Panc1 (cell line): ENCODE measurements at regions not wholly inside any gene's neighbourhood (a gene's known extent, or its start where the extent isn't known, plus 50 kb on each side); places are given as distances from the start of the nearest gene placed in this dataset.

Experiments used
- ATAC-seq: fragments of 200-7000 bp; cut with Tn5 transposase; 2 replicates; pipeline ENCODE4 v1.9.1; 2020; ENCODE audit warnings: mild to moderate bottlenecking, moderate library complexity
- BruUV-seq: library from RNA; stranded (reverse); fragments of 400-500 nt; replicated peaks from 2 replicates; lab custom pipeline; 2021; lab: Mats Ljungman, UMichigan
- CTCF ChIA-PET: fragments of 300-600 bp; sonication (Branson Sonifier 250); formaldehyde crosslinking; loops from one replicate; lab custom pipeline; 2022; ENCODE audit warnings: antibody characterized with exemption; lab: Charles Lee
- POLR2A ChIA-PET: fragments of 300-600 bp; sonication (Branson Sonifier 250); formaldehyde crosslinking; loops from one replicate; lab custom pipeline; 2022; ENCODE audit warnings: antibody characterized with exemption; lab: Charles Lee
- DNase-seq: peaks from one replicate; pipeline ENCODE4 v3.0.0-alpha.2; 2010; ENCODE audit warnings: low read depth, low spot score
- H3K27ac ChIP-seq: 2 replicates; pipeline ENCODE4 v1.5.1; 2011; ENCODE audit warnings: mild to moderate bottlenecking, low read length, inconsistent platforms
- H3K27me3 ChIP-seq: fragments of 200-500 bp; sonication (Bioruptor generic); 2 replicates; pipeline ENCODE4 v1.6.0; 2014; ENCODE audit warnings: low read length, inconsistent platforms; ENCODE audit not compliant: control insufficient read depth, insufficient read depth
- H3K36me3 ChIP-seq: fragments of 200-500 bp; sonication (Bioruptor generic); 2 replicates; pipeline ENCODE4 v1.5.1; 2014; ENCODE audit warnings: inconsistent platforms, mild to moderate bottlenecking, low read length, moderate library complexity; ENCODE audit not compliant: control insufficient read depth, insufficient read depth
- H3K4me1 ChIP-seq: 2 replicates; pipeline ENCODE4 v1.5.1; 2011; ENCODE audit warnings: inconsistent platforms, mild to moderate bottlenecking, low read length, moderate library complexity; ENCODE audit not compliant: control insufficient read depth, insufficient read depth
- H3K4me3 ChIP-seq, 2 experiments: 2 replicates each; pipeline ENCODE4 v1.5.1; 2011 to 2012; ENCODE audit warnings: low read depth in 2 of 2, low read length in 2 of 2, mild to moderate bottlenecking in 2 of 2, inconsistent platforms in 1 of 2, moderate library complexity in 1 of 2
- H3K9me3 ChIP-seq: fragments of 200-500 bp; sonication (Bioruptor generic); 2 replicates; pipeline ENCODE4 v1.5.1; 2014; ENCODE audit warnings: low read depth, mild to moderate bottlenecking, inconsistent platforms, low read length, moderate library complexity; ENCODE audit not compliant: control insufficient read depth, insufficient read depth
- POLR2AphosphoS5 ChIP-seq: IDR thresholded peaks from 2 replicates; pipeline ENCODE4 v1.6.1; 2012; ENCODE audit warnings: mild to moderate bottlenecking, low read depth, low read length, moderate library complexity
- REST ChIP-seq, 2 experiments: IDR thresholded peaks; 2 replicates each; pipeline ENCODE4 v1.6.1; 2011 to 2012; ENCODE audit warnings: low read depth in 2 of 2, control low read depth in 1 of 2, low read length in 1 of 2, mild to moderate bottlenecking in 1 of 2, moderate library complexity in 1 of 2; ENCODE audit not compliant: insufficient read depth in 1 of 2
- SIN3A ChIP-seq: IDR thresholded peaks from 2 replicates; pipeline ENCODE4 v1.6.1; 2012; ENCODE audit warnings: low read depth, mild to moderate bottlenecking, low read length, moderate library complexity, borderline replicate concordance; ENCODE audit not compliant: insufficient read depth
- TCF7L2 ChIP-seq: IDR thresholded peaks from 2 replicates; pipeline ENCODE4 v1.6.1; 2011; ENCODE audit warnings: mild to moderate bottlenecking, low read depth, low read length, inconsistent platforms
- in situ Hi-C: cut with HindIII; loops from 2 replicates; pipeline ENCODE4 v1.10.0; 2016; ENCODE audit warnings: low sequenced_read_pairs, low pct_unique_long_range_greater_than_20kb
- intact Hi-C: fragments of 100-400 bp; cut with micrococcal nuclease; formaldehyde crosslinking; loops from one replicate; pipeline ENCODE4 v1.10.0; 2022; ENCODE audit not compliant: unreplicated experiment
- TF ChIP-seq, protein P1 (sequence below): fragments of 450-650 bp; IDR thresholded peaks from 2 replicates; pipeline ENCODE4 v1.5.1; 2017; ENCODE audit warnings: mild to moderate bottlenecking

- H3K36me3 ChIP-seq: no peaks in the 10 kb centered on the region
- no peak overlapping the region for H3K4me3 ChIP-seq
- peak overlapping the region; percentile 73 for H3K27ac ChIP-seq
- intact Hi-C loops: no loop called here
- ATAC-seq (no peak), DNase-seq (no peak)
- H3K27me3 ChIP-seq: no peaks in the 10 kb centered on the region
- ChIA-PET POLR2A (interaction anchor here (0.7 kb wide), 1 partner anchor 19 kb away, joined by 4 read pairs; no protein-coding TSS in a partner anchor), CTCF (no interaction called here)
- H3K4me1 ChIP-seq: peaks cover 22% of the 10 kb centered on the region
- H3K9me3 ChIP-seq: no peaks in the 10 kb centered on the region
- TF ChIP-seq POLR2AphosphoS5: no peak
- TF ChIP-seq REST (IDR thresholded peaks at IDR 0.05; ENCODE audit: insufficient read depth in 1 of 2, low read depth in 2 of 2, low read length in 1 of 2): no peak
- TF ChIP-seq, protein P1, sequence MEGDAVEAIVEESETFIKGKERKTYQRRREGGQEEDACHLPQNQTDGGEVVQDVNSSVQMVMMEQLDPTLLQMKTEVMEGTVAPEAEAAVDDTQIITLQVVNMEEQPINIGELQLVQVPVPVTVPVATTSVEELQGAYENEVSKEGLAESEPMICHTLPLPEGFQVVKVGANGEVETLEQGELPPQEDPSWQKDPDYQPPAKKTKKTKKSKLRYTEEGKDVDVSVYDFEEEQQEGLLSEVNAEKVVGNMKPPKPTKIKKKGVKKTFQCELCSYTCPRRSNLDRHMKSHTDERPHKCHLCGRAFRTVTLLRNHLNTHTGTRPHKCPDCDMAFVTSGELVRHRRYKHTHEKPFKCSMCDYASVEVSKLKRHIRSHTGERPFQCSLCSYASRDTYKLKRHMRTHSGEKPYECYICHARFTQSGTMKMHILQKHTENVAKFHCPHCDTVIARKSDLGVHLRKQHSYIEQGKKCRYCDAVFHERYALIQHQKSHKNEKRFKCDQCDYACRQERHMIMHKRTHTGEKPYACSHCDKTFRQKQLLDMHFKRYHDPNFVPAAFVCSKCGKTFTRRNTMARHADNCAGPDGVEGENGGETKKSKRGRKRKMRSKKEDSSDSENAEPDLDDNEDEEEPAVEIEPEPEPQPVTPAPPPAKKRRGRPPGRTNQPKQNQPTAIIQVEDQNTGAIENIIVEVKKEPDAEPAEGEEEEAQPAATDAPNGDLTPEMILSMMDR: no peak
- TF ChIP-seq SIN3A: no peak
- in situ Hi-C loops: no loop called here
- no TSS peak for BruUV-seq
Measured at GRCh38 chr7:47666164-47666862, 84.4 kb upstream of the TNS3 start.

- Histone ChIP-seq H3K27me3 (no peaks in the 10 kb centered on the region), H3K36me3 (no peaks in the 10 kb centered on the region), H3K4me1 (peaks cover 28% of the 10 kb centered on the region), H3K27ac (peak overlapping the region; percentile 69), H3K4me3 (no peak overlapping the region), H3K9me3 (no peaks in the 10 kb centered on the region)
- CTCF ChIA-PET: no interaction called here
- ATAC-seq (no peak), DNase-seq (no peak)
- in situ Hi-C loops: no loop called here
- POLR2A ChIA-PET: interaction anchor here (0.6 kb wide), 2 partner anchors 46 to 172 kb away, joined by 3 to 4 read pairs; no protein-coding TSS in a partner anchor
- intact Hi-C loops: no loop called here
- no peak for TF ChIP-seq POLR2AphosphoS5
- no peak for TF ChIP-seq SIN3A
- no peak for TF ChIP-seq REST (IDR thresholded peaks at IDR 0.05; ENCODE audit: insufficient read depth in 1 of 2, low read depth in 2 of 2, low read length in 1 of 2)
- TF ChIP-seq, protein P1: no peak
- no peak for TF ChIP-seq TCF7L2
- no TSS peak for BruUV-seq
Measured at GRCh38 chr7:47664650-47665195, 82.8 kb upstream of the TNS3 start.
